ENCODE measurements at regions not wholly inside any gene's neighbourhood (a gene's known extent, or its start where the extent isn't known, plus 50 kb on each side); places are given as distances from the start of the nearest gene placed in this dataset.
"Not testable (repeated sequence)": the region's sequence is repeated elsewhere in the genome, so short reads cannot be mapped to it uniquely, and the experiment has no call there.

DNA sequence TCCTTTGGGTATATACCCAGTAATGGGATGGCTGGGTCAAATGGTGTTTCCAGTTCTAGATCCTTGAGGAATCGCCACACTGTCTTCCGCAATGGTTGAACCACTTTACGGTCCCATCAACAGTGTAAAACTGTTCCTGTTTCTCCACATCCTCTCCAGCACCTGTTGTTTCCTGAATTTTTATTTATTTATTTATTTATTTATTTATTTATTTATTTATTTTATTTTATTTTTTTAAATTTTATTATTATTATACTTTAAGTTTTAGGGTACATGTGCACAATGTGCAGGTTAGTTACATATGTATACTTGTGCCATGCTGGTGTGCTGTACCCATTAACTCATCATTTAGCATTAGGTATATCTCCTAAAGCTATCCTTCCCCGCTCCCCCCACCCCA, 456.0 kb downstream of the SEMA3D start:
- DNase-seq (ENCODE audit: low spot score) = not testable (repeated sequence)

DNA sequence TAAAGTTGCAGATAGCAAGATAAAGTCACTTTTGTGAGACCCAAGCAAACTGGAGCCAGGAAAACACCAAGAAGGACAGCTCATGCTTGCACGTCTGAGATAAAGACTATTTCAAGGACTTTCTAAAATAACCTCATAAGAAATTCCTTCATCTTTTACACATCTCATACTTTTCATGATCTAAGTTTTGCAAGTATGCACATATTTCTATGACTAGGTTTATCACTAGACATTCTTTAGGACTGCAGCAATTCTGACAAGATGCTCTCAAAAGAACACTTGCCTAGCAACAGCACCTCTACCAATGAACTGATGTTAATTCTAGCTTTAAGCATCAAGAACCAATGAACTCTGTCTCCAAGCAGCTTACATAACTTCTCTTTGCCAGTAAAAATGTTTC, 457.6 kb downstream of the SEMA3D start:
- DNase-seq (ENCODE audit: low spot score) = no peak

DNA sequence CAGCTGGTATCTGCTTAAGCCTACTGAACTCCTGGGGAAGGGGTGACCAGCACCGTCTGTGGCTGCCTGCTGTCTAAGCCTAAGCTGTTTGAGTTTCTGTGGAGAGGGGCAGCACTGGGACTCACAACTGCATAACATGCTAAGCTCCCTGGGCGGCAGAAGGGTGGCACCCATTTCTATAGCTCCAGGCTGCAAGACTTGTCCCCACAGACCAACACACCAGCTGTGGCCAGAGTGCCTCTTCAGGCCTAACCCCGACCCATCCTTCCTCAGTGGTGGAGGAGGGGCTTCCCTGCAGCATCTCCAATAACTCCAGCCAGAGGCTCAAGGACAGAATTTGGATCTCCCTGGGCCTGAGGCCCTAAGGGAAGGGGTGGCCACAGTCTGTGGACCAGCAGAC, 464.1 kb downstream of the SEMA3D start:
- DNase-seq (ENCODE audit: low spot score) = no peak

DNA sequence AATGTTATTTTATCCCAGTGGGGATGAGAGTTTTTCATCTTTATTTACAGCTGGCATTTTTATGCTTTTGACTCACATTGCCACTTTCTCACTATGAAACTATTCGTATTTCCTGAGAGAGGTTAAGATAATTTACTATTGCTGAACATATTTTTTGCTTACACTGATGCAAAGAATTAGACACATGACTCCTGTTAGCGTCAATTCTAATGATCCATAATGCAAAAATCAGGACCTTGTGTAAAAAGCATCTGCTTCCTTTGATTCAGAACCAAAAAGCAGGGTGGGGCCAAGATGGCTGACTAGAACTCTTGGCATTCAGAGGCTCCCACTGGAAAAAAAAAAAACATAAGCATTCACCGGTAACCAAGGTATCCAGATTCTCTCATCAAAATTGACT, 464.8 kb downstream of the SEMA3D start:
- no peak for DNase-seq (ENCODE audit: low spot score)

DNA sequence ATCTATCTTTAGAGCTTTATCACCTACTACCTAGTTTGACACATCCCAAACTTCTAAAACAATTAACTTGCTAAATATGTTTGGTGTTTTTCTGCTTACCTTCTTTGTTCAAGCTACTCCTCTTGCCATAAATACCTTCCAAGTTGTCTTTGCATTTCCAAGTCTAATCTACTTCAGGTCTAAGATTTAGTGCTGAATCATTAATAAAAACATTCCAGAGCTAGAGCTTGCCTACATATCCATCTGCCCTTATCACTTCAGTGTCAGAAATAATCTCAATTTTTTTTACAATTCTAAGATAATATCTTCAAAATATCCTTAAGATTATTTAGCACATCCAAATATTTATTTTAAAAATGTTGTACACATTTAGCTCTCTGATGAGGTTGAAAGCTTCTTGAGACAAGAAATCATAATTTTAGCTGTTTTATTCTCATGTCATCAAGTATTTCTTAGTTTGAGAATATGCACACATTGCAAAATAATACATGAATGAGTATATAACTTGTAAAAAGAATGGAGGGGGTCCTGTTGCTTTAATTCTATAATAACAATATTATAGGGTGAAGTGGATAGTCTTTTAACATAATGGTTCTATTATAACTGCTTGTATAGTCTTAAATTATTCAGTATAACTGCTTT, 466.3 kb downstream of the SEMA3D start:
- DNase-seq (ENCODE audit: low spot score) = no peak

DNA sequence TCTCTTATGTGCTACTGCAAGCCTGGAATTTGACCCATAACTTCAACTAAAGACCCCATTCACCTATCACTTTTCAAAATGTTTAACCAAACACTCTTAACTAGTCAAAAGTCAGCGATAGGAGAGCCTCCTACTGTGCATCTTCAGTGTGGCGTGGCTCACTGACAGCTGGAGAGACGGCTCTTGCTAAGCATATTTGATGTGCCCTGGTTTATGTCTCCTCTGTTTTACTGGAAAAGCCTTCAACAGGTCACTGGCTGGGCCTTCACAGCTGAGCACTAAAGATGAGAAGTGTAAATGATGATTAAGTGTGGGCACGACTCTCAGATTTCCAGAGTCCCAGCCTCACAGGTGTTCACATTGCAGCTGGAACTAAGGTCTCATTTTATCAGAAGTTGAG, 472.1 kb downstream of the SEMA3D start:
- no peak for DNase-seq (ENCODE audit: low spot score)

DNA sequence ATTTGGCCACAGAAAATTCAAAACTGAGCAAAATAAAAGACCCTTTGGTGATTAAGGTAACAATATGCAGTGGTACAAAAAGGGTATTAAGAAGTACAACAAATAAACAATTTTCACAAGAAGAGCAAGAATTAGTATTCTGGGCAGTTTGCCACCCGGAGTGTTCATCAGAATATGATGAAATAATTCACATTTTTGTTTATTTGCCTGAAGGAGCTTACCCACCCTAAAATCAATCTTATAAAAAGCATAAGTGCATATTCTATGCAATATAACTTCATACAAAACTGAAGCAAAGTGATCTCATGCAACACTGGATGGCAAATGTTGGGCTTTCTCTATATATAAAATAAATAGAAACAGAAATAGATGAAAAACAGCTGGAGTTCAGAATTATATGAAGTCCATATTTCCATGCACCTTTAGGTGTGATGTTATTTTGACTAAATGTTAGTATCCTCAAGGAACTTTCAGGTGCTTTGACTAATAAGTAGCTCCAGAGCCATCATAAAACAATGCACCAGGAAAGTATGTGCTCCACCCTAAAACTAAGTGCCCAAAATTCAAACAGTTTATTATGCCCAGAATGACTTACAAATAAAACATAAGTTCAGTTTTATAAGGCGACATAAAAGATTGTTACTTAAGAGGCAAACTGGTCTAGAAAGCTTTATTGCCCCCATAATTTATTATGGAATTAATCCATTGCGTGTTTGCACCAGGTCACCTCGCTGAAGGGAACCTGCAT, 474.3 kb downstream of the SEMA3D start:
- DNase-seq (ENCODE audit: low spot score) = no peak

DNA sequence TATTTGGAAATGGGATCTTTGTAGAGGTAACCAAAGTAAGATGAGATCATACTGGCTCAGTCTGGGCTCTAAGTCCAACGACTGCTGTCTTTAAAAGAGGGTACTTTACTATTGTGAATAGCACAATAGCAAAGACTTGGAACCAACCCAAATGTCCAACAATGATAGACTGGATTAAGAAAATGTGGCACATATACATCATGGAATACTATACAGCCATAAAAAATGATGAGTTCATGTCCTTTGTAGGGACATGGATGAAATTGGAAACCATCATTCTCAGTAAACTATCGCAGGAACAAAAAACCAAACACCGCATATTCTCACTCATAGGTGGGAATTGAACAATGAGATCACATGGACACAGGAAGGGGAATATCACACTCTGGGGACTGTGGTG, 476.3 kb downstream of the SEMA3D start:
- not testable (repeated sequence) for DNase-seq (ENCODE audit: low spot score)

DNA sequence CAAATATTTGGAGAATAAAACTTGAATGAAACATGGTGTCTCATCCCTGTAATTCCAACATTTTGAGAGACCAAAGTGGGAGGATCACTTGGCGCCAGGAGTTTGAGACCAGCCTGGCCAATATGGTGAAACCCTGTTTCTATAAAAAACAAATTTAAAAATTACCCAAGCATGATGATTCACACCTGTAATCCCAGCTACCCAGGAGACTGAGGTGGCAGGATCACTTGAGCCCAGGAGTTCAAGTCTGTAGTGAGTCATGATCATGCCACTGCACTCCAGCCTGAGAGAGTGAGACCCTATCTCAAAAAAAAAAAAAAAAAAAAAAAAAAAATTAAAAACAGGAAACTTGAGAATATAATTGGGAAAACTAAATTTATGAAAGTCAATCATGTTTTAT, 481.1 kb downstream of the SEMA3D start:
- no peak for DNase-seq (ENCODE audit: low spot score)

DNA sequence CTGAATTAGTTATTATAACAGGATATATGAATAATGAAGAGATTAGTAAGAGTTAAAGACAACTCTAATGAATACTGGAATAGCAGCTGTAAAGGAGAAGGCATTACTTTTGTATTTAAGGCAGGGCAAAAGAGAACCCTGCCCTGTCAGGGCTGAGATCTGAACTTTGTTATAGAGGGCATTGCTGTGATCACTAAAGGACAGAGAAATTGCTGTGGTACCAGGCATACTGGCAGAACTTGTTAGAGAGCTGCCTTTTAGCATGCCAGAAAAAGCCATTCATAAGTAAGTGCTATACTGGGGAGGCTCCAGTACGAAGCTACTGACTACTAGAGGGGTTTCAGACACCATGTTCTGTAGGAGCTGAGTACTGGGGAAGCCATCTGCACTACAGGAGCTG, 481.8 kb downstream of the SEMA3D start:
- DNase-seq (ENCODE audit: low spot score) = no peak

DNA sequence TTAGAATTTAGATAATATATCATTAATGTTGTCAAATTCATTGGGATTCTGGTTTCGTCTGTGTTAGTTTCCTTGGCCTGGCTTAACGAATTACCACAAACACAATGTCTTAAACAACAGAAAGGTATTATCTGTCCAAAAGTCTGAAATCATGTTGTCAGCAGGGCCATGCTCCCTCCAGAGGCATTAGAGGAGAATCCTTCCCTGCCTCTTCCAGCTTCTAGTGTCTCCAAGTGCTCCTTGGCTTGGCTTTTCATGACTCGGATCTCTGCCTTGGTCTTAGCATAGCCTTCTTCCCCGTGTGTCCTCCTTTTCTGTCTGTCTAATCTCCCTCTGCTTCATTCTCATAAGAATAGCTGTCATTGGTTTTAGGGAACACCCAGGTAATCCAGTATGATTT, 482.5 kb downstream of the SEMA3D start:
- DNase-seq (ENCODE audit: low spot score) = no peak

DNA sequence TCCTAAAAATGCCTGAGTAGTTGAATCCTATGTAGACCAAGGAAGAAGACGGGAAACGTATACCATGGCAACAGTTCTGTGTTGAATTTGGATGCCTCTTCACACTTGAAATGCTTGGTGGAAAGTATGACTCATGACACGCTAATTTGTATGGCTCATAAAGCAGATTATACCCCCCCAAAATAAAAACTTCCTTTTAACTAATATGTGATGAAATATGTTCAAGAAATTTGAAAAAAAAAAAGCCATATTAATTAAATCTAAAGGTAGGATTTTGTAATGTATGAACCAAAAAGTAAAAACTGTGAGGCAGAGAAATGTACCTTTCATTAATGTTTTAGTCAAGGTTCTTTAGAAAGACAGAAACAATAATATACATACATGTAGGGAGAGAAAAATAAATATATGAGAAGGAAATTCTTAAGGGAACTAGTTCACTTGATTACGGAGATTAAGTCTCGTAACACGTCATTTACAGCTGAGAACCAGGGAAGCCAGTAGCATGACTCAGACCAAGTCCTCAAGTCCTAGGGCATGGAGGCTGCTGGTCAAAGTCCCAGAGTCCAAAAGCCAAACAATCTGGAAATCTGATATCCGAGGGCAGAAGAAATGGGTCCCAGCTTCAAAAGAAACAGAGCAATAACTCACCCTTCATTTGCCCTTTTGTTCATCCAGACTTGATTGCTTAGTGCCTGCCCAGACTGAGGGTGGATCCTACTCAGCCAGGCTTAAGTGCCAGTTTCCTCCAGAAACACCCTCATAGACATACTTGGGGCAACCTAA, 485.1 kb downstream of the SEMA3D start:
- DNase-seq (ENCODE audit: low spot score) = no peak

DNA sequence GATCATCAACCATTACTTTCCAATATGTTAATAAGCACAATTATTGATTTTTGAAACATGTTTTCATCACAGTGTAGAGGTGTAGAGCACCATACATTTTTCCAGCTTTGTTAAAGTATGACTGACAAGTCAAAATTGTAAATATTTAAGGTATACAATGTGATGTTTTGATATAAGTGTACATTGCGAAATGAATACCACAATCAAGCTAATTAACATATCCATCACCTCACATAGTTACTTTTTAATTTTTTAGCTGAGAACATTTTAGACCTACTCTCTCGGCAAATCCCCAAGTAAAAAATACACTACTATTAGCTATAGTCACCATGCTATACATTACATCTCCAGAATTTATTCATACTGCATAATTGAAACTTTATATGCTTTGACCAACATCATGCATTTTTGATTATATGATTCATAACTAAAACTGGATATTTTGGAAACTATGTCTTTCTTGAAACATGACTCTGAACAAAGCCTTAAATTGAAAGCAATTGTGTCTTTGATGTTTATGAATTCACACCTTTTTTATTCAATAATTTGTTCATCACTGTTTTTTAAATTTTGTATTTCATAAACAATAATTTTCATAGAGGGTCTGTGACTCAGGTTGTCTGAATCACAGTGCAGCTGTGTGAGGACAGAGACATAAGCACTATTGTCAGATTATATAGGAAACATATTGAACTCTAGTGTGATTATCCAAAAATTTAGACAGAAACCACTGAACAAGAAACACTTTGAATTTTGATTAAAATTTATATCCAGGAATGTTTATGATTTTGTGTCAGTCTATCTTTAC, 486.1 kb downstream of the SEMA3D start:
- no peak for DNase-seq (ENCODE audit: low spot score)

DNA sequence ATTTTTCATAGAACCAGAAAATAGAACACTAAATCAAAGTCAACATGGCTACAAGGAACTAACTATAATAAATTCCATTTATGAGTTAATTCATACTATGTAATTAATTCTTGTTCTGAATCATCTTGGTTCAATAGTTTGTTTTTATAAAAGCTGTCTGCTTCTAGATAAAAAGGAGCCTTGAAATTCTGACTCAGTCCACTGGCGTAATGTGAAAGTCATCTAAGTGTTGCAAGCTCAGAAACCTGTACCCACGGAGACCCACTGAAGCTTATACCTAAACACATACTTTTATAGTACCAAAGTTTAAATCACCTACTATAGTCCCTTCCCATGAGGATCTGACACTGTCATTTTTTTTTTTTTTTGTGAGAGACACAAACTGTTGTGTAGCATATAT, 489.4 kb downstream of the SEMA3D start:
- no peak for DNase-seq (ENCODE audit: low spot score)

DNA sequence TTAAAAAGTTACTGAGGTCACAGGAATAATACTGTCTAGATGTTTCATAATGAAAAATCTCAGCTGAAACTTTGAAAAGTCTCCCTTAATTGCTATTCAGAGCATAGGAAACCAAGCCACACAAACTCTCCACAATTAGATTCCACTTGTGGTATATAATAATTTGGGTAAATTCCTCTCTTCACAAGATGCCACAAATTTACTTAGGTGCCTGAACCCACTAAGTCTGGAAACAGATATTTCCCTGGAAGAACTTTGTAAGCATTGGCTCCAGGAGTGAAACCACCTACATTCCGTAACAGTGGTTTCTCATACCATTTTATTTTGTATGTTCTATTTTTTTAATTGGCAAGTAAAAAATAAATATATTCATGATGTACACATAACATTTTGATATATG, 493.4 kb downstream of the SEMA3D start:
- no peak for DNase-seq (ENCODE audit: low spot score)

DNA sequence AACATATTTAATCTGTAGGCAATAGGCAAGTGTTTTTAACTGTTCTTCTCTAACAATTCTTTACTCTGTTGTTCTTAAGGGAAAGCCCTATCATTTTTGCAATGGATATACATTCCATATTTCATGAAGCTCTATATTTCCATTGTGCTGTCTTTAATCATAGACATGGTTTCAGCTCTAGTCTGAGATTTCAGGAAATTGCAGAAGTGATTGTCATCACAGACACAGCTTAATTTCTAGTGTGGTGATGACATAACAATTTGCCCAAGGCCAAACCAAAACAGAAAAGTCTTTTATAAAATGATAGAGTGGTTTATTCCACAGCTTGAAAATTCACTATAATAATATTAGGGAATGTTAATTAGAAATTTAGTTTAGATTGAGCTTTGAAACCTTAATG, 494.1 kb upstream of the SEMA3A start:
- no peak for DNase-seq (ENCODE audit: low spot score)

DNA sequence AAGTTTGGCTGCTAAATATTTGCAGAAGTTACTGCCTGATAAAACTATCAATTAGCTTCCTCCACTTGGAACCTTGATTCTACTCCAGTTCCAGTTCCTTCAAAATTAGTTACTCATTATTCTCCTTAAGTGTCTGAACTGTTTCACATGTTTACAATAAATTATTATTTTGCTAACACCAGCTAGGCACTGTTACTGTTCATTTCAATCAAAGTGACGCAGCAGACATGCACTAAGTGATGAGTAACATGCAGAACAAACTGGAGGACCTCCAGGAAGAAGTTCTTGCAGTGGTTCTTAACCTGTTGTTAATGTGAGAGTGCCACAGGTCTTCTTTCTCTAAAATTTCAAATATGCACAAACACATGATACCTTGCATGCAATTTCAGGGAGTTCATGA, 491.8 kb upstream of the SEMA3A start:
- no peak for DNase-seq (ENCODE audit: low spot score)

DNA sequence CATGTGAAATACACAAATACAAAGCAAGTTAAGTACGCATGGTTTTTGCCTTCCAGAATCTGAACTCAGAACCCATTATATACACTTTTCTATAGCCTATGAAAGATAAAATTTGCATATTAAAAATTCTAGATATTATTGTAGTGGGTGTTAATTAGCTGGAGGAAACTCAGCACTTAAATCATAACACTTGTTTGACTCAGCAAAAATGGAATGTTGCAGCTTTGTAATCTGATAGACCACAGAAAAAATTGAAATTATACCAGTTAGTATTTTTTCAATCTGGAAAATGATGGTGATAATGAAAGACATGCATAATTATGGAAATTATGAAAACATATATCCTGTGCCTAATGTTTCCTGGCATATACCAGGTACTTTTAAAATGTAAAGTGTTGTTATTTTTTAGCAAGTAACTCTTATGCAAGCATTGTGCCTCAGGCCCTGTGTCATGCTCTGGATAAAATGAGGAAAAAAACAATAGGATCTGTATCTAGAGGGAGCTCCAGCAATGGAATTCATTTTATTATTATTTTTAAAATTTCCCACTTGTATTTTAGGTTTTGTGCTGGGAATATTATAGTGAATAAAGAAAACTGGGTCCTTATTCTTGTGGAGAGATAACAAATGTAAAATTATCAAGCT, 490.4 kb upstream of the SEMA3A start:
- DNase-seq (ENCODE audit: low spot score) = no peak

DNA sequence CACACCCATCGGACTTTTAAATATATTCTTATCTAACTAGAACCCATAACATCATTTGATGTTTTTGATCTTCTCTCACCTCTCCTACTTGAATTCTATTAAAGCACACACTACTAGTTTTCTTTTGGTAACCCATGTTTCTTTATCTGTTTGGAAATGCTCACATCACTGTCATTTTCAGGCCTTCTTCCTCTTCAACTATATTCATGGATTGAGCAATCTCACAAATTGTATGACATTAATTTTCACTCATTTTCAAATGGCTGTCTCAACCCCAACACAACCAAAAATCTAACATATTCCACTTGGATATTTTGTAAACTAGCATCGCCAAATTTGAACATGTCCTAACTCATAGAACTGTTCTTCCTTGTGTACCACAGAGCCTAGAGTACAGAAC, 488.0 kb upstream of the SEMA3A start:
- DNase-seq (ENCODE audit: low spot score) = no peak

DNA sequence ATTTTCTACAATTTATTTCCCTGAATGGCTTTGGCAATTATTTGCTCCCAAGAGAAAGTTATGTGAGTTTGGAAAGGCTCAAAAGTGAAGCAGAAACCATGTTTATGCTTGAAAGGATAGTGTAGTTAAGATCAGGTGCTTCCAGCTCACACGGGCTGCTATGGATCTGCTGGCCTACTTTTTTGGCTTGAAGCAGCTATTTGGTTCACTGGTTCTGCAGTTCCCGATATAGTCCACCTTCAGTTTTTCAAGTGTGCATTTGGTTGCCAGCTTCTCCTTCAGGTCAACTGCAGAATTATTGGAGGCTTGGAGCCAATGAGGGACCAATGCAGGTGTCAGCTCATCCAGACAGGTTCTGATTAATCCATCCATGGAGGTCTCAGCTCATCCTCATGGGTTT, 484.3 kb upstream of the SEMA3A start:
- DNase-seq (ENCODE audit: low spot score) = no peak

DNA sequence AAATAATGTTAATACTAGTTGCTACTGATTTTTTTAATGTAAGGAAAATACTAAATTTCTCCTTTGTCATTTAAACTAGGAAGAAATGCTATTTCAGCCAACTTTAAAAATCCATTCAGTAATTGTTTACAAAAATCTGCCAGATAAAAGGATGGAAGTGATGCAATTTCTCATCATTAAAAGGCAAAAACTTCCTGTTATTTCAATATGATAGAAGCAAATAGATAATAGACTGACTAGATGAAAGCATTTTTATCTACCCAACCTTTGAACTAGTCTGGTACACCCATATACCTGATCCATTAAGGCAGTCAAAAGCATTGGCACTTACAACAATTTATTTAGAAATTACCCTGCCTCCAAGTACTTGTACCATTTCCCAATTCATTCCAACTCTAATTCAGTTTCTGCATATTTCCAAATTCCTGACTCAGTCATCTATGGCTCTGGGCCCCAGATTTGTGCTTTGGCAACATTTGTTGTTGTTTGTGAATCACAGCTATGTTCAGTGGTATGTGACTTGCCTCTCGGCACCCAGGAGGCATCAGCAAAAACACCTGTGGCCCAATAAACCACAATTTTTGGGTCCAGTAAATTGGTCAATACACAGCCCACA, 482.6 kb upstream of the SEMA3A start:
- no peak for DNase-seq (ENCODE audit: low spot score)
